GM19240 (cell line): ENCODE measurements at regions not wholly inside any gene's neighbourhood (a gene's known extent, or its start where the extent isn't known, plus 50 kb on each side); places are given as distances from the start of the nearest gene placed in this dataset.
A peak's percentile ranks its signal among the peaks of the same experiment; 100 is the strongest.

Source experiments
- DNase-seq: peaks from one replicate; pipeline ENCODE4 v3.0.0; 2011; ENCODE audit warnings: low spot score; ENCODE audit not compliant: insufficient read length

GRCh38 chr15:92224843-92225242, 168.8 kb upstream of the ST8SIA2 start:
- no peak for DNase-seq

GRCh38 chr15:92226020-92226612, 167.6 kb upstream of the ST8SIA2 start:
- no peak for DNase-seq

DNA sequence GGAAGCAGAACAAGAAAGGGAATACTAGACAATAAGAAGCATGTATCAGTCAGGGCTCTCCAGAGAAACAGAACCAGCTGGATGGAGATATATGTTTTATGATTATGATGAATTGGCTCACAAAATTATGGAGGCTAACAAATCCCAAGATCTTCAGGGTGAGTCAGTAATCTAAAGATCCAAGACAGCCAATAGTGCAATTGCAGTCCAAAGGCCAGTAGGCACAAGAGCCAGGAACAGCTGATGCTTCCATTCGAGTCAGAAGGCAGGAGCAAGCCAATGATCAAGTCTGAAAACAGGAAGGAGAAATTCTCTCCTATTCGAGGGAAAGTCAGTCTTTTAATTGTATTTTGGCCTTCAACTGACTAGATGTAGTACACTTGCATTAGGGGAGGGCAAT, 164.9 kb upstream of the ST8SIA2 start:
- no peak for DNase-seq

- DNase-seq = no peak
Measured at GRCh38 chr15:92231461-92231860, 162.2 kb upstream of the ST8SIA2 start.

DNA sequence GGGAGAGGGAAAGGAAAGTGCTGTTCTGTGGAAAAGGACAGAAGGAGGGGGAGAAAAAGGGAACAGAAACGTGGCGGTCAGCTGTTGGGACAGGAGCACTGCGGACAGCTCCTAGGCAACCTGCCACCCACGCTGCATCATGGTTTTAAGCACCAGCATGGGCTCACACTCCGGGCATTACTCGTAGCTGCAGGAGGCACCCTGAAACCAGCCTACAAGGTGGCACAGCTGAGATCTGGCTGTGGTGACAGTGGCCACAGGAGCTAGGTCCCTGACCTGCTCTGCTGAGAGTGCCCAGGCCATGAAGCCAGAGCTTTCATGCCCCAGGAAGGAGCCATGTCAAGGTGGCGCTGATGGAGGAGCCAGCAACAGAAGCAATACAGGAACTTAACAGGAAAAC, 161.4 kb upstream of the ST8SIA2 start:
- DNase-seq = no peak

DNA sequence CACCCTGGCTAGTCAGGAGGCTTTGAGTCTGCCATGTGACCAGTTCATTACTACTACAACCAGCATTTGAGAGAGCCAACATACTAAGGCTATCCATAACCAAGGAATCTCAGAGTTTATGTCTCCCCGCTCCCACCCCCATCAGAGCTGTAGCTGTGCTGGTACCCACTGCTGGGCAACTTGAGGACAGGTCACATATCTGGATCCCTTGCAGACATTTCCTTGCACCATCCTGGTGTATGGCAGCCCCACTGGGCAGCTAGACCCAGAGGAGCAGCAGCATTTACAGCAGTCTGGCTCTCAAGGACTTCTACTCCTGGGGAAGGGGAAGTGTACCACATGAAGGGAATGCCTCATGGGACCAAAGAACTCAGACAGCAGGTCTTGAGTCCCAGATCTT, 160.8 kb upstream of the ST8SIA2 start:
- DNase-seq = no peak

DNA sequence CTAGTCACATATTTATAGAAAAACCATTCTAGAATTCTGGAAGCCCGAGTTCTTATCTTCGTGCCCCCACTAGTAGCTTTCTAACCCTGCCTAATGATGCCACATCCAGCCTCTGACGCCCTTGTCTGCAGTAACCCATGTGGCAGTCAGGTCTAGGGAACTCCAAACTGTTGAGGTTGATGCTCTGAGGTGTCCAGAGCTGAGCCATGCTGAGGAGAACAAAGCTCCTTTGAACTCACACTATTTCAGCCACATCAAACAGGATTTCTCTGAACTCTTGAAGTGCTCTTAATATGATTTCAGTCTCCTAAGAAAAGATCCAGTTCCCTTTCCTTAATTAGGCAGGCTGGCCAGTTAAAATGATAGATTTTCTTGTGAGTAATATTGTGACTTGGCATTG, 150.5 kb upstream of the ST8SIA2 start:
- DNase-seq = no peak

- DNase-seq = no peak
Measured at GRCh38 chr15:92244703-92245102, 149.0 kb upstream of the ST8SIA2 start.

- DNase-seq = no peak
Measured at GRCh38 chr15:92247649-92248242, 145.9 kb upstream of the ST8SIA2 start.

GRCh38 chr15:92266796-92267685, 126.6 kb upstream of the ST8SIA2 start:
- DNase-seq = no peak

GRCh38 chr15:92268900-92269299, 124.8 kb upstream of the ST8SIA2 start:
- no peak for DNase-seq

- DNase-seq = no peak
Measured at GRCh38 chr15:92271179-92271578, 122.5 kb upstream of the ST8SIA2 start.

DNA sequence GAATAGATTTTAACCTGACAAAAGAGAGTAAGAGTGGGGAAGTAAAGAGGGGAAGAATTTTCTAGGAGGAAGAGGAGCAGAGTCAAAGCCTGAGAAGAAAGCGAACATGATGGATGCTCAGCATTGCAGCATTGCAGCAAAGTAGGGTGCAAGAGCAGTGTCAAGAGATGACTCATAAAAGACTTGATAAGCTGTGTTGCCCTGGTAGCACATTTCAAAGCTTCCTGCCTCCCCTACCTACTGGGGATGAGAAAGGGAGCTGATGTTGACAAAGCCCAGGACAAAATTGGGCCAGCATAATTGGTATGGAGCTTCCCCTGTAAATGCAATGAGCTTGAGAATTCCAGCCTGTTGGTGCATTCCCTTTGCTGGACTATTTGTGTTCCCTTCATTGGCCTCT, 121.6 kb upstream of the ST8SIA2 start:
- no peak for DNase-seq

DNA sequence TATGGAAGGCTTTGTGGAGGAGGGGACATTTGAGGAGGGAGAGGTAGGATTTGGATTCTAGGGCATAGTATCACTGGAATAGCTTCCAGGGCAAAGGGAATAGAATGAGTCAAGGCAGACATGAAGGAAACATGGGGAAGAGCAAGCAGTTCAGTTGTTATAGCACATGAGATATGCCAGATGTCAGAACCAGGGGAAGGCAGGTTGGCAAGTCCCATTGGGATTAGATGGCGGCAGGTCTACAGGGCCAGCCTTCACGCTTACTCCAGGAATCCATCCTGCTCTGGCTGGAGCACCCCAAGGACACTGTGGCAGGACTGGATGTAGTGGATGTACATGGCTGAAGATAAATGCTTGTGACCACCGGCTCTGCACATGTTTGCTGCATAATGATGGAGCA, 120.4 kb upstream of the ST8SIA2 start:
- no peak for DNase-seq

- DNase-seq = no peak
Measured at GRCh38 chr15:92273723-92274122, 120.0 kb upstream of the ST8SIA2 start.

DNA sequence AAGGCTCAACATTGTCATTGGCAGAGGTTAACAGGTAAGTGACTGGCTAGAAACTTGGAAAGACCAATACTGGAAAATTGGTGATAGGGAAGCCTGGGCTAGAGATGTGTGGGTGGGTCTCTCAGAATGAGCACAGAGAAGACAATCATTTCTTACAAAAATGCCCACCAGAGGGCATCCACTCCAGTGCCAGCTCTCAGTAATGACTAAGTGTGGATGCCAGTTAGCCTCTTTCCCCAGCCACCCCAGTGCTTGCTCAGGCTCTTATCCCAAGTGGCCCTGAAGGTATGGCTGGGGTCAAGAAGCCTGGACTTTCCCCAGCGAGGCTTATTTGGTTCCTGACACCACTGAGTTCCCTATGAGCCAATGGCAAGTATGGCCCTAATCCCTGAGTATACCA, 115.9 kb upstream of the ST8SIA2 start:
- no peak for DNase-seq

DNA sequence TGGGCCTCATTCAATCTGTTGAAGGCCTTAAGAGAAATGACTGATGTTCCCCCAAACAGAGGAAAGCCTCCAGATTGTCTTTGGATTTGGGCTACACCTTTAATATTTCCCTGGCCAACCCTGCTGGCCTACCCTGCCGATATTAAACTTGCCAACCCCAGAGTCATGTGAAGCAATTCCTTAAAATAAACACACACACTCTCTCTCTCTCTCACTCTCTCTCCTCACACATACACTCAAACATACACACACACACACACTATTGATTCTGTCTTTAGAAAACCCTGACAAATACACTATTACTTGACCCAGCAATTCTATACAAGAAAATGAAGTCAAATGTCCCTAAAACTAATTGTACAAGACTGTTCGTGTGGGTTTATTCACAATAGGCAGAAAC, 109.9 kb upstream of the ST8SIA2 start:
- DNase-seq = no peak

DNA sequence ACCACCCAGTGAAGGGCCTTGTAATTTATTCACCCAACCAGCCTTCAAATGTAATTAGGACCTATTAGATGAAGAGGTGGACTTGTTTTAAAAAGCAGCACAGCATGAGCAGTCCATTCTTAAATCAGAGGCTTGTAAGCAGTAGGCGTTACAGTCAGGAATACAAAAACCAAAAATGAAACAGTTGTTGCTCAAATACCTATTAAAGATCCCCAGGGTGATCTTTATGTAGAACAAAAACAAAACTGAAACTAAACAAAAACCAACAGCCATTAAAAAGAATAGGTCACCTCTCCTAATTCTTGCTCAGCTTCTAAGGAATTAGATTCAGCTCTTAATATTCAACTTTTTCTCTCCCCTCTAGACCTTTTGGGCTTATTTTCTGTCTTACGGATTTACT, 104.9 kb upstream of the ST8SIA2 start:
- peak; percentile 11 for DNase-seq

DNA sequence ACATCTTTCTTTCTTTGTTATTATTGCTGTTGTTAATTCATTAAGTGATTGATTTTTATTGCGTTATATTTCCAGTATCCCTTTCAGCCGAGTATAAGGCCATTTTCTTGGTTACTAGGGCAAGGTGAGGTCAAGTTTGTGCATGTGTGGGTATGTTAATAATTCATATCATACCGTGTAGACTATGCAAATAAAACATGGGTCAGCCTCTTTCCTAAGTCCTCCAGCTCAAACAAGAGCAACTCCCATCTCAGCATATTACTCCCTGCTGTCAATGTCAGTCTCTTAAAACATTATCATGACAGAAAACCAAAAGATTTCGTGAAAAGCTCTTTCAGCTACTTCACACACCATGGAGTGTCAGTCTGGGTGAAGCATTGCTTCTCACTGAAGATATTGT, 103.9 kb upstream of the ST8SIA2 start:
- no peak for DNase-seq

DNA sequence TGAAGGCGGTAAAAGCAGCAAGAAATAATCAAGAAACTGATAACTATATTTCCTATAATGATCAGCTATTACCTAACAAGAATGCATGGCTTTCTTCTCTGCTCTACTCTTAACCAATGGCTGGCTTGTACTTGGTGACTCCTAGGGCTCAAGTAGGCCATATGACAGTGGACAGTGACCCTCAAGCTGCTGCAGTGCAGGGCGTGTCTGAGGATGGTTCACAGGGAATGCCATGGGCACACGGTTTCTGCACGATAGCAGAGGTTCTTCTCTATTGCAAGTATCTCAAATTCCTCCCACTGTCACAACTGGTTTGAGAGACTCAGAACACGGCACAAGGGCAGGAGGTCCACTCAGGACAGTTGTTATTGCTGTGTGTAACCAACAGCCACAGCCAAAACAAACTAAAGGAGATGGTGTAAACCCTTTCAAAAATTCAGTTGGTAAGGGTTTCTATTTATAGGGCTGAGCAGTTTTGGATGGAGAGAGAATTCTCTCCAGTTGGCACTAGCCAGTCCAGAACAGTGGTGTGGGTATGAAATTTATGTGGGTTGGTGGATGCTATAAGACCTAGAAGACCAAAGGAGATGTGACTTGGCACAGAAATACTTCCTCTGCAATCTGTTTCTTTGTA, 103.2 kb upstream of the ST8SIA2 start:
- no peak for DNase-seq

DNA sequence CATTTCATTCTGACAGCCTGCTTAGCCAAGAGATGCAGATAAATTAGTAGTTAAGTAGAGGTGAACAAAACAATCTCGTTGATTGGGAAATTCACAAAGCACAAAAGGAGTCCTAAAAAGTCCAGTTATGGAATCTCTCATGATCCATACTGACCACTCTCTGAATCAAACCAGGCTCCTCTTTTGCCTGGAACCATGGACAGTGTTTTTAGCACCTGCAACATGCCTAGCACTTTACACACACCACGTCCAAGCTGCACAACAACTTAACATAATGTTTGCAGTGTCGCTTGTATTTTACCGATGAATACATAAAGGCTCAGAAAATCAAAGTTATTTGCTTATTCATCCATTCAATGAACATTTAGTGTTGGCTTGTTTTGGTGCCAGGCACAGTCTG, 101.8 kb upstream of the ST8SIA2 start:
- no peak for DNase-seq

- no peak for DNase-seq
Measured at GRCh38 chr15:92294759-92295158, 98.9 kb upstream of the ST8SIA2 start.
